Smooth muscle cell (in vitro differentiated cells): ENCODE measurements at regions not wholly inside any gene's neighbourhood (a gene's known extent, or its start where the extent isn't known, plus 50 kb on each side); places are given as distances from the start of the nearest gene placed in this dataset.

Source experiments
- DNase-seq: peaks from one replicate; lab custom pipeline; 2025; ENCODE audit not compliant: unreplicated experiment; lab: John Stamatoyannopoulos, UW
- H2AFZ ChIP-seq: fragments of 200-600 bp; sonication (generic); 2 replicates; pipeline ENCODE4 v1.6.0; 2016; ENCODE audit warnings: antibody characterized with exemption, low read depth, mild to moderate bottlenecking
- H3F3A ChIP-seq: fragments of 200-600 bp; sonication (generic); 2 replicates; pipeline ENCODE4 v1.6.0; 2017; ENCODE audit warnings: antibody characterized with exemption, low read depth
- H3K27ac ChIP-seq: fragments of 200-600 bp; sonication (generic); 2 replicates; pipeline ENCODE4 v1.5.1; 2016; ENCODE audit warnings: low read depth, mild to moderate bottlenecking
- H3K27me3 ChIP-seq: fragments of 200-600 bp; sonication (generic); 2 replicates; pipeline ENCODE4 v1.6.1; 2016; ENCODE audit warnings: low read depth, mild to moderate bottlenecking
- H3K36me3 ChIP-seq: fragments of 200-600 bp; sonication (generic); 2 replicates; pipeline ENCODE4 v1.5.1; 2016; ENCODE audit warnings: low read depth
- H3K4me1 ChIP-seq: fragments of 200-600 bp; sonication (generic); 2 replicates; pipeline ENCODE4 v1.5.1; 2016; ENCODE audit warnings: low read depth
- H3K4me2 ChIP-seq: fragments of 200-600 bp; sonication (generic); 2 replicates; pipeline ENCODE4 v1.6.0; 2016; ENCODE audit warnings: mild to moderate bottlenecking
- H3K4me3 ChIP-seq: fragments of 200-600 bp; sonication (generic); 2 replicates; pipeline ENCODE4 v1.5.1; 2016; ENCODE audit warnings: mild to moderate bottlenecking
- H3K79me2 ChIP-seq: fragments of 200-600 bp; sonication (generic); 2 replicates; pipeline ENCODE4 v1.6.0; 2016; ENCODE audit warnings: low read depth, mild to moderate bottlenecking
- H3K9ac ChIP-seq: fragments of 200-600 bp; sonication (generic); 2 replicates; pipeline ENCODE4 v1.6.0; 2016; ENCODE audit warnings: low read depth
- H3K9me3 ChIP-seq: fragments of 200-600 bp; sonication (generic); replicated peaks from 2 replicates; pipeline ENCODE4 v1.5.1; 2016; ENCODE audit warnings: low read depth
- H4K20me1 ChIP-seq: fragments of 200-600 bp; sonication (generic); 2 replicates; pipeline ENCODE4 v1.6.0; 2016; ENCODE audit warnings: low read depth
- WGBS: methylation state at CpG from one replicate; pipeline ENCODE4 v1.1.7; 2016; ENCODE audit warnings: low lambda C conversion rate; 5-methylcytosine and 5-hydroxymethylcytosine counted together
- TF ChIP-seq, protein P1 (sequence below): fragments of 200-600 bp; sonication (generic); IDR thresholded peaks from 2 replicates; pipeline ENCODE4 v1.5.1; 2017; ENCODE audit warnings: borderline replicate concordance, mild to moderate bottlenecking, antibody characterized with exemption; ENCODE audit not compliant: insufficient read depth, poor library complexity, severe bottlenecking

DNA sequence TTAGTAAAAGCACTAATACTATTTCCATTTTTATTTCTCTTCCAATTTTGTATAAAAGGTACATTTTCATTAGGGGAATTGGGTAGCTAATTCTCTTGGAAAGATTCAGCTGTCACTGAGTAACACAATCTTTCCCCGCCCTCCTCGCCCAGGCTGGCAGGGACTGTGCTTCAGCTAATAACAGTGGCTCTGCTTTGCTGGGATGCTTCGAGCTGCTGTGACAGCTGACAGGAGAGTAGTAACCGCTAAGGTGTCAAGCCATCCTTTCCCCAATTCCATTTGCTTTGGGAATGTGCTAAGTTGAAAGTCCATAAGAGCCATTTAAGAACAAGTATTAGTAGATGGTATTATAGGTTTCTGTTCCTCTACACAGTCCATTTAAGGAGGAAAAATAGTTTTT is 106.7 kb upstream of the NRIP1 start:
- Histone ChIP-seq H3K36me3 (no peaks in the 10 kb centered on the region), H3K79me2 (no peaks in the 10 kb centered on the region), H3K4me3 (no peak overlapping the region), H3F3A (no peaks in the 10 kb centered on the region), H4K20me1 (no peaks in the 10 kb centered on the region), H2AFZ (no peak overlapping the region), H3K27me3 (no peaks in the 10 kb centered on the region), H3K4me2 (no peak overlapping the region), H3K9ac (no peak overlapping the region), H3K9me3 (no peaks in the 10 kb centered on the region), H3K27ac (no peak overlapping the region), H3K4me1 (no peaks in the 10 kb centered on the region)
- TF ChIP-seq, protein P1, sequence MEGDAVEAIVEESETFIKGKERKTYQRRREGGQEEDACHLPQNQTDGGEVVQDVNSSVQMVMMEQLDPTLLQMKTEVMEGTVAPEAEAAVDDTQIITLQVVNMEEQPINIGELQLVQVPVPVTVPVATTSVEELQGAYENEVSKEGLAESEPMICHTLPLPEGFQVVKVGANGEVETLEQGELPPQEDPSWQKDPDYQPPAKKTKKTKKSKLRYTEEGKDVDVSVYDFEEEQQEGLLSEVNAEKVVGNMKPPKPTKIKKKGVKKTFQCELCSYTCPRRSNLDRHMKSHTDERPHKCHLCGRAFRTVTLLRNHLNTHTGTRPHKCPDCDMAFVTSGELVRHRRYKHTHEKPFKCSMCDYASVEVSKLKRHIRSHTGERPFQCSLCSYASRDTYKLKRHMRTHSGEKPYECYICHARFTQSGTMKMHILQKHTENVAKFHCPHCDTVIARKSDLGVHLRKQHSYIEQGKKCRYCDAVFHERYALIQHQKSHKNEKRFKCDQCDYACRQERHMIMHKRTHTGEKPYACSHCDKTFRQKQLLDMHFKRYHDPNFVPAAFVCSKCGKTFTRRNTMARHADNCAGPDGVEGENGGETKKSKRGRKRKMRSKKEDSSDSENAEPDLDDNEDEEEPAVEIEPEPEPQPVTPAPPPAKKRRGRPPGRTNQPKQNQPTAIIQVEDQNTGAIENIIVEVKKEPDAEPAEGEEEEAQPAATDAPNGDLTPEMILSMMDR = no peak
- no peak for DNase-seq
- 81% methylated on average over 4 of the region's 4 CpGs for WGBS

DNA sequence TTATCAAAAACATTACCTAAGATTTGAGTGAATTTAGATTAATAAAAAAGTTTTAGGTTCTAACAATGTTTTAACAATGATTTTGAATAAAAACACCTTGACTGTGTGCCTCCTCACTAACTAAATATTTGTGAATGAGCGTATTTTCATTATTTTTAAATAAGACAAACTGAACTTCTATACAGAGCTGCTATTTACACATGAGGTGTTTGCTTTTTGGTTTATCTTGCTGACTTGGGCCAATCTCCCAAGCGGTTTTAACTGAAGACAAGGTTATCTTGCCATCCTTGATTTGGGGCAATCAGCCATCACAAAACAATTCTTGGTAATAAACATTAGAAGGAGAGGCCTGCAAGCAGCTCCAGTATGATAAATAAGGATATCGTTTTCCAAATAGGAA is 108.2 kb upstream of the NRIP1 start:
- H3K4me2 ChIP-seq = no peak overlapping the region
- no peak overlapping the region for H3K27ac ChIP-seq
- no peaks in the 10 kb centered on the region for H3K9me3 ChIP-seq
- no peaks in the 10 kb centered on the region for H4K20me1 ChIP-seq
- 88% methylated on average over 3 of the region's 3 CpGs for whole genome bisulfite sequencing
- H3F3A ChIP-seq = no peaks in the 10 kb centered on the region
- no peak overlapping the region for H2AFZ ChIP-seq
- TF ChIP-seq, protein P1 = no peak
- DNase-seq = no peak
- H3K27me3 ChIP-seq = no peaks in the 10 kb centered on the region
- no peak overlapping the region for H3K9ac ChIP-seq
- no peaks in the 10 kb centered on the region for H3K4me1 ChIP-seq
- H3K79me2 ChIP-seq = no peaks in the 10 kb centered on the region
- no peaks in the 10 kb centered on the region for H3K36me3 ChIP-seq
- no peak overlapping the region for H3K4me3 ChIP-seq

DNA sequence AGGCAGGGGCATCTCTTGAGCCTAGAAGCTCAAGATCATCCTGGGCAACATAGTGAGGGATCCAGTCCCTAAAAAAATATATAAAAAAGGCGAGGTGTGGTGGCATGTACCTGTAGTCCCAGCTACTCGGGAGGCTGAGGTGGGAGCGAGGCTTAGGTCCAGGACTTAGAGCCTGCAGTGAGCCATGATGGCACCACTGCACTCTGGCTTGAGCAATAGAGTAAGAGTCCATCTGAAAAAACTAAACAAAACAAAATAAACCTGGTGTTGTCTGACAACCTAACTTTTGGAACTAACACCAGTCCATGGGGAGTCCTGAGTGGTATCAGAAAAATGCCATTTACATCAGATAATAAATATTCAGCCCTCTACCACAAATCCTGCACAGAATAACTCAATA is 110.1 kb upstream of the NRIP1 start:
- no peaks in the 10 kb centered on the region for H3K27me3 ChIP-seq
- no peaks in the 10 kb centered on the region for H3K4me1 ChIP-seq
- H3K79me2 ChIP-seq = no peaks in the 10 kb centered on the region
- WGBS = 98% methylated on average over 3 of the region's 3 CpGs
- no peak overlapping the region for H2AFZ ChIP-seq
- no peak for DNase-seq
- H3F3A ChIP-seq = no peaks in the 10 kb centered on the region
- H4K20me1 ChIP-seq = no peaks in the 10 kb centered on the region
- TF ChIP-seq, protein P1 = no peak
- H3K36me3 ChIP-seq = no peaks in the 10 kb centered on the region
- no peak overlapping the region for H3K4me2 ChIP-seq
- H3K9me3 ChIP-seq = no peaks in the 10 kb centered on the region
- H3K27ac ChIP-seq = no peak overlapping the region
- H3K9ac ChIP-seq = no peak overlapping the region
- no peak overlapping the region for H3K4me3 ChIP-seq

DNA sequence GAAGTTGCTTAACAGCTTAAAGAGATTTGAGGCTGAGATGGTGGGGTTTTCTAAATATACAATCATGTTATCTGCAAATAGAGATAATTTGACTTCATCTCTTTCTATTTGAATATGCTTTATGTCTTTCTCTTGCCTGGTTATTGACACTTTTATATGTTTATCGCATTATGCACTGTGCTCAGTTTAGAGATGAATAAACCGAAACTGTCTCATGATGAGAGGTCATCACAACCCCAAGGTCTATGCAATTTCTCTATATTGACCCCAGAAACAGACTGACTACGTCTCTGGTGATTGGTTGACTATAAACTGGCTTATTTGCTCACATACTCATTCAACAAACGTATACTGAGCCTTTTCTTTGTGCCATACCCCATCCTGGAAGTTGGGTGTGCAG is 117.9 kb upstream of the NRIP1 start:
- Histone ChIP-seq H2AFZ (no peak overlapping the region), H3K4me3 (no peak overlapping the region), H3K79me2 (no peaks in the 10 kb centered on the region), H4K20me1 (no peaks in the 10 kb centered on the region), H3K9ac (no peak overlapping the region), H3K4me2 (no peak overlapping the region), H3K4me1 (no peaks in the 10 kb centered on the region), H3K36me3 (no peaks in the 10 kb centered on the region), H3K9me3 (no peaks in the 10 kb centered on the region), H3K27me3 (no peaks in the 10 kb centered on the region), H3F3A (no peaks in the 10 kb centered on the region), H3K27ac (no peak overlapping the region)
- 92% methylated on average over 4 of the region's 4 CpGs for WGBS
- TF ChIP-seq, protein P1 = no peak
- DNase-seq = no peak
